ENCODE measurements at regions not wholly inside any gene's neighbourhood (a gene's known extent, or its start where the extent isn't known, plus 50 kb on each side); places are given as distances from the start of the nearest gene placed in this dataset.

GRCh38 chr14:82441270-82441669 lies 907.6 kb upstream of the SEL1L start:
- Histone ChIP-seq H3K9me3 (ENCODE audit: control insufficient read depth, low read length) (no peaks in the 10 kb centered on the region), H3K27ac (no peak overlapping the region), H3K9ac (no peak overlapping the region), H2AFZ (no peak overlapping the region), H3K4me3 (ENCODE audit: low read depth, low read length) (no peak overlapping the region), H3K4me1 (no peaks in the 10 kb centered on the region), H3K79me2 (no peaks in the 10 kb centered on the region), H3K36me3 (ENCODE audit: control insufficient read depth, insufficient read depth, low read length) (no peaks in the 10 kb centered on the region), H3K27me3 (ENCODE audit: control insufficient read depth, insufficient read depth, low read length) (no peaks in the 10 kb centered on the region), H3K4me2 (ENCODE audit: low read length) (no peak overlapping the region)
- no peak for TF ChIP-seq CTCF (IDR thresholded peaks at IDR 0.05)

- Histone ChIP-seq H3K4me3 (ENCODE audit: low read depth, low read length) (no peak overlapping the region), H3K4me2 (ENCODE audit: low read length) (no peak overlapping the region), H3K79me2 (no peaks in the 10 kb centered on the region), H3K36me3 (ENCODE audit: control insufficient read depth, insufficient read depth, low read length) (no peaks in the 10 kb centered on the region), H3K27ac (no peak overlapping the region), H3K27me3 (ENCODE audit: control insufficient read depth, insufficient read depth, low read length) (no peaks in the 10 kb centered on the region), H2AFZ (no peak overlapping the region), H3K9ac (no peak overlapping the region), H3K4me1 (no peaks in the 10 kb centered on the region), H3K9me3 (ENCODE audit: control insufficient read depth, low read length) (no peaks in the 10 kb centered on the region)
- TF ChIP-seq CTCF (IDR thresholded peaks at IDR 0.05), result no peak
These were observed 912.3 kb upstream of the SEL1L start for GRCh38 chr14:82445810-82446570.

GRCh38 chr14:82447586-82447985 lies 913.9 kb upstream of the SEL1L start:
- Histone ChIP-seq H2AFZ (no peak overlapping the region), H3K9ac (no peak overlapping the region), H3K27me3 (ENCODE audit: control insufficient read depth, insufficient read depth, low read length) (no peaks in the 10 kb centered on the region), H3K4me2 (ENCODE audit: low read length) (no peak overlapping the region), H3K36me3 (ENCODE audit: control insufficient read depth, insufficient read depth, low read length) (no peaks in the 10 kb centered on the region), H3K79me2 (no peaks in the 10 kb centered on the region), H3K9me3 (ENCODE audit: control insufficient read depth, low read length) (no peaks in the 10 kb centered on the region), H3K27ac (no peak overlapping the region), H3K4me3 (ENCODE audit: low read depth, low read length) (no peak overlapping the region), H3K4me1 (no peaks in the 10 kb centered on the region)
- TF ChIP-seq CTCF (IDR thresholded peaks at IDR 0.05), result no peak

- H2AFZ ChIP-seq, result no peak overlapping the region
- H3K27ac ChIP-seq, result no peak overlapping the region
- no peak overlapping the region for H3K4me3 ChIP-seq (ENCODE audit: low read depth, low read length)
- H3K4me1 ChIP-seq, result no peaks in the 10 kb centered on the region
- no peaks in the 10 kb centered on the region for H3K36me3 ChIP-seq (ENCODE audit: control insufficient read depth, insufficient read depth, low read length)
- no peaks in the 10 kb centered on the region for H3K9me3 ChIP-seq (ENCODE audit: control insufficient read depth, low read length)
- no peak for TF ChIP-seq CTCF (IDR thresholded peaks at IDR 0.05)
- no peaks in the 10 kb centered on the region for H3K27me3 ChIP-seq (ENCODE audit: control insufficient read depth, insufficient read depth, low read length)
- no peak overlapping the region for H3K4me2 ChIP-seq (ENCODE audit: low read length)
- H3K79me2 ChIP-seq, result no peaks in the 10 kb centered on the region
- no peak overlapping the region for H3K9ac ChIP-seq
These were observed 916.3 kb upstream of the SEL1L start for GRCh38 chr14:82449926-82450468.

- Histone ChIP-seq H3K4me3 (ENCODE audit: low read depth, low read length) (no peak overlapping the region), H3K4me2 (ENCODE audit: low read length) (no peak overlapping the region), H3K9me3 (ENCODE audit: control insufficient read depth, low read length) (no peaks in the 10 kb centered on the region), H3K36me3 (ENCODE audit: control insufficient read depth, insufficient read depth, low read length) (no peaks in the 10 kb centered on the region), H3K27me3 (ENCODE audit: control insufficient read depth, insufficient read depth, low read length) (no peaks in the 10 kb centered on the region), H3K9ac (no peak overlapping the region), H3K4me1 (no peaks in the 10 kb centered on the region), H2AFZ (no peak overlapping the region), H3K27ac (no peak overlapping the region), H3K79me2 (no peaks in the 10 kb centered on the region)
- no peak for TF ChIP-seq CTCF (IDR thresholded peaks at IDR 0.05)
These were observed 918.0 kb upstream of the SEL1L start for GRCh38 chr14:82451675-82452074.
